HL-60 (cell line): ENCODE measurements at regions not wholly inside any gene's neighbourhood (a gene's known extent, or its start where the extent isn't known, plus 50 kb on each side); places are given as distances from the start of the nearest gene placed in this dataset.

ENCODE experiments used
- CTCF ChIP-seq: IDR thresholded peaks from one replicate; pipeline ENCODE4 v1.5.1; 2011; ENCODE audit warnings: low read length, control low read depth, inconsistent platforms; ENCODE audit not compliant: insufficient read depth
- GABPA ChIP-seq: IDR thresholded peaks from 2 replicates; pipeline ENCODE4 v1.6.1; 2012; ENCODE audit warnings: low read depth
- POLR2AphosphoS5 ChIP-seq: IDR thresholded peaks from 2 replicates; pipeline ENCODE4 v1.6.1; 2012; ENCODE audit warnings: low read depth
- REST ChIP-seq: IDR thresholded peaks from 2 replicates; pipeline ENCODE4 v1.6.1; 2012; ENCODE audit warnings: low read depth; ENCODE audit not compliant: insufficient replicate concordance
- SPI1 ChIP-seq: IDR thresholded peaks from 2 replicates; pipeline ENCODE4 v1.6.1; 2012; ENCODE audit warnings: low read depth, mild to moderate bottlenecking, borderline replicate concordance

GRCh38 chr16:77111056-77111565 is 79.9 kb upstream of the MON1B start:
- TF ChIP-seq CTCF, result no peak
- TF ChIP-seq POLR2AphosphoS5, result no peak
- TF ChIP-seq GABPA, result no peak
- TF ChIP-seq REST, result no peak
- TF ChIP-seq SPI1, result no peak
